HepG2 (cell line): ENCODE measurements at regions not wholly inside any gene's neighbourhood (a gene's known extent, or its start where the extent isn't known, plus 50 kb on each side); places are given as distances from the start of the nearest gene placed in this dataset.

ENCODE experiments used
- ATAC-seq: fragments of 200-7000 bp; cut with Tn5 transposase; 3 replicates; pipeline ENCODE4 v1.9.1; 2020; ENCODE audit warnings: mild to moderate bottlenecking, moderate library complexity
- BruUV-seq: library from RNA; stranded (reverse); fragments of 400-500 nt; replicated peaks from 2 replicates; lab custom pipeline; 2021; lab: Mats Ljungman, UMichigan
- CTCF ChIA-PET: fragments of 300-600 bp; formaldehyde crosslinking; extraction: SDS; loops from one replicate; lab custom pipeline; 2021; ENCODE audit warnings: low total read pairs, inconsistent platforms, low intra/inter-chr PET ratio; lab: Yijun Ruan, JAX
- POLR2A ChIA-PET: fragments of 350-600 bp; sonication (Branson Sonifier 250); formaldehyde crosslinking; loops from one replicate; lab custom pipeline; 2020; ENCODE audit warnings: antibody characterized with exemption, inconsistent platforms; lab: Yijun Ruan, JAX
- DNase-seq: peaks from one replicate; pipeline ENCODE4 v3.0.0-alpha.2; 2015; ENCODE audit warnings: low spot score
- FAIRE-seq: peaks from 3 replicates; lab custom pipeline; 2011; peaks lifted over from hg19 to GRCh38; lab: Jason Lieb, UNC
- H2AFZ ChIP-seq: one replicate; pipeline ENCODE4 v1.6.1; 2011; ENCODE audit warnings: low read length, inconsistent platforms
- H3K27ac ChIP-seq: fragments of 300-600 bp; 3 replicates; pipeline ENCODE4 v1.8.0; 2011; ENCODE audit warnings: mixed run types, mild to moderate bottlenecking, mixed read lengths, low read length, inconsistent platforms; ENCODE audit not compliant: insufficient read depth; ENCODE audit errors: extremely low read length
- H3K27me3 ChIP-seq, 2 experiments: fragments of 200-600 bp in 1 of 2; 2 replicates in 1 of 2; 3 replicates in 1 of 2; pipeline versions ENCODE4 v1.6.0 to v1.8.0; 2011; ENCODE audit warnings: low read length in 2 of 2, mild to moderate bottlenecking in 2 of 2, moderate library complexity in 2 of 2, inconsistent platforms in 1 of 2; ENCODE audit not compliant: insufficient read depth in 2 of 2, control insufficient read depth in 1 of 2
- H3K36me3 ChIP-seq, 2 experiments: fragments of 200-600 bp in 1 of 2; replicated peaks in 1 of 2; 2 replicates in 1 of 2; 3 replicates in 1 of 2; pipeline versions ENCODE4 v1.5.1 to v1.8.0; 2011; ENCODE audit warnings: low read length in 2 of 2, inconsistent platforms in 1 of 2; ENCODE audit not compliant: insufficient read depth in 2 of 2, control insufficient read depth in 1 of 2
- H3K4me1 ChIP-seq: 2 replicates; pipeline ENCODE4 v1.5.1; 2012; ENCODE audit warnings: low read length, inconsistent platforms; ENCODE audit not compliant: insufficient read depth
- H3K4me2 ChIP-seq: 2 replicates; pipeline ENCODE4 v1.6.0; 2011; ENCODE audit warnings: low read depth, low read length, inconsistent platforms
- H3K4me3 ChIP-seq, 3 experiments: fragments of 200-600 bp in 1 of 3; sonication (generic), shearing (Covaris generic) in 1 of 3; replicated peaks in 1 of 3; 2 replicates each; pipeline ENCODE4 v1.5.1; 2011 to 2016; ENCODE audit warnings: low read length in 3 of 3, inconsistent platforms in 2 of 3, low read depth in 2 of 3, mild to moderate bottlenecking in 2 of 3, control low read depth in 1 of 3, mixed read lengths in 1 of 3; ENCODE audit not compliant: insufficient read depth in 1 of 3
- H3K79me2 ChIP-seq: one replicate; pipeline ENCODE4 v1.6.1; 2011; ENCODE audit warnings: low read length, inconsistent platforms; ENCODE audit not compliant: insufficient read depth
- H3K9ac ChIP-seq: 2 replicates; pipeline ENCODE4 v1.6.0; 2011; ENCODE audit warnings: mild to moderate bottlenecking, low read depth, low read length, inconsistent platforms; ENCODE audit not compliant: insufficient read depth
- H3K9me3 ChIP-seq: 2 replicates; pipeline ENCODE4 v1.5.1; 2012; ENCODE audit warnings: mild to moderate bottlenecking, low read length
- H4K20me1 ChIP-seq: 2 replicates; pipeline ENCODE4 v1.6.0; 2011; ENCODE audit warnings: inconsistent platforms, mild to moderate bottlenecking, low read length, moderate library complexity; ENCODE audit not compliant: insufficient read depth
- ATF7 ChIP-seq, 2 experiments: fragments of 450-650 bp in 1 of 2; sonication (generic) in 1 of 2; formaldehyde crosslinking in 1 of 2; IDR thresholded peaks; 2 replicates each; pipeline versions ENCODE4 v1.4.0 to v1.6.1; 2016 to 2020; ENCODE audit warnings: antibody characterized with exemption in 1 of 2, mild to moderate bottlenecking in 1 of 2, missing genetic modification reagents in 1 of 2
- CREB1 ChIP-seq, 2 experiments: fragments of 450-650 bp in 1 of 2; IDR thresholded peaks; 2 replicates each; pipeline ENCODE4 v1.6.1; 2016 to 2017; ENCODE audit warnings: control low read depth in 1 of 2, mild to moderate bottlenecking in 1 of 2, missing compliant biosample characterization in 1 of 2, missing genetic modification characterization in 1 of 2
- FLYWCH1 ChIP-seq: sonication (generic); formaldehyde crosslinking; IDR thresholded peaks from 2 replicates; pipeline ENCODE4 v1.8.1; 2023; ENCODE audit warnings: mild to moderate bottlenecking, missing genetic modification reagents
- HNRNPL ChIP-seq: fragments of 200-400 bp; formaldehyde crosslinking; IDR thresholded peaks from 2 replicates; pipeline ENCODE4 v1.6.1; 2017; ENCODE audit warnings: mild to moderate bottlenecking, low read depth, low read length
- LCORL ChIP-seq, 2 experiments: fragments of 450-650 bp in 1 of 2; sonication (generic) in 1 of 2; formaldehyde crosslinking in 1 of 2; IDR thresholded peaks; 2 replicates each; pipeline versions ENCODE4 v1.5.0 to v1.6.1; 2017 to 2020; ENCODE audit warnings: antibody characterized with exemption in 1 of 2, missing genetic modification reagents in 1 of 2
- MAFF ChIP-seq: IDR thresholded peaks from 2 replicates; pipeline ENCODE4 v1.6.1; 2011; ENCODE audit warnings: low read depth, low read length, improper control_type of control experiment
- NR2C2 ChIP-seq: sonication (generic); formaldehyde crosslinking; IDR thresholded peaks from 2 replicates; pipeline ENCODE4 v1.4.0; 2020; ENCODE audit warnings: missing genetic modification reagents, mild to moderate bottlenecking, moderate library complexity, borderline replicate concordance
- RCOR2 ChIP-seq: IDR thresholded peaks from 2 replicates; pipeline ENCODE4 v1.6.1; 2016; ENCODE audit warnings: missing biosample characterization, missing genetic modification reagents
- ZNF30 ChIP-seq: sonication (generic); formaldehyde crosslinking; IDR thresholded peaks from 2 replicates; pipeline ENCODE4 v1.5.0; 2020; ENCODE audit warnings: mild to moderate bottlenecking, missing genetic modification reagents
- WGBS: methylation state at CpG from one replicate; pipeline ENCODE4 v1.1.6; 2017; ENCODE audit warnings: low lambda C conversion rate; 5-methylcytosine and 5-hydroxymethylcytosine counted together
- in situ Hi-C: cut with HindIII; loops from 2 replicates; pipeline ENCODE4 v1.10.0; 2017; ENCODE audit warnings: low pct_unique_long_range_greater_than_20kb; ENCODE audit not compliant: extremely low pct_ligation_motif_present
- intact Hi-C: fragments of 100-400 bp; cut with micrococcal nuclease; formaldehyde crosslinking; loops from one replicate; pipeline ENCODE4 v1.10.0; 2022; ENCODE audit not compliant: unreplicated experiment
- TF ChIP-seq, protein P1 (sequence below): sonication (generic); formaldehyde crosslinking; IDR thresholded peaks from 2 replicates; pipeline ENCODE4 v1.4.0; 2020; ENCODE audit warnings: missing genetic modification reagents, borderline replicate concordance
- TF ChIP-seq, protein P2 (sequence below): sonication (generic); formaldehyde crosslinking; IDR thresholded peaks from 2 replicates; pipeline ENCODE4 v1.5.0; 2020; ENCODE audit warnings: missing genetic modification reagents, mild to moderate bottlenecking, borderline replicate concordance
- TF ChIP-seq, protein P3 (sequence below): sonication (generic); formaldehyde crosslinking; IDR thresholded peaks from 2 replicates; pipeline ENCODE4 v1.5.0; 2020; ENCODE audit warnings: mild to moderate bottlenecking, missing genetic modification reagents, moderate library complexity

DNA sequence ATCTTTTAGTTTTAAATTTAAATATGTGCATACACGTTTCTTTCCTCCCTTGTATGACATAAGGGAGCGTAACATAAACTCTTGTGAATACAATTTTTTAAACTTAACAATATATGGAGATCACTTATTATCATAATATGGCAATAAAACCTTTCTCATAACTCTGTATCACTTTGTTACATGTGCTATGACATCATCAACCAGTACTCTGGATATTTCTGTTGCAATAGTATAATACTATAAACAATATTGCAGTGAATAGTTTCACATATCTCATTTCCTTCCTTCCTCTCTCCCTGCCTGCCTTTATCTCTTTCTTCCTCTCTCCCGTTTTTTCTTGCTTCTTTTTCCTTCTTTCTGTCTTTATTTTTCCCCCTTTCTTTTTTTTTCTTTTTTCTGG is 1278.0 kb upstream of the CNTN5 start:
- 43% methylated on average over 3 of the region's 3 CpGs for WGBS
- ATAC-seq: no peak
- no peaks in the 10 kb centered on the region for H4K20me1 ChIP-seq
- POLR2A ChIA-PET: no interaction called here
- in situ Hi-C loops: no loop called here
- no peak overlapping the region for H3K9ac ChIP-seq
- BruUV-seq: no TSS peak
- H3K36me3 ChIP-seq: no peaks in the 10 kb centered on the region
- intact Hi-C loops: no loop called here
- H3K27ac ChIP-seq: no peak overlapping the region
- TF ChIP-seq, protein P1, sequence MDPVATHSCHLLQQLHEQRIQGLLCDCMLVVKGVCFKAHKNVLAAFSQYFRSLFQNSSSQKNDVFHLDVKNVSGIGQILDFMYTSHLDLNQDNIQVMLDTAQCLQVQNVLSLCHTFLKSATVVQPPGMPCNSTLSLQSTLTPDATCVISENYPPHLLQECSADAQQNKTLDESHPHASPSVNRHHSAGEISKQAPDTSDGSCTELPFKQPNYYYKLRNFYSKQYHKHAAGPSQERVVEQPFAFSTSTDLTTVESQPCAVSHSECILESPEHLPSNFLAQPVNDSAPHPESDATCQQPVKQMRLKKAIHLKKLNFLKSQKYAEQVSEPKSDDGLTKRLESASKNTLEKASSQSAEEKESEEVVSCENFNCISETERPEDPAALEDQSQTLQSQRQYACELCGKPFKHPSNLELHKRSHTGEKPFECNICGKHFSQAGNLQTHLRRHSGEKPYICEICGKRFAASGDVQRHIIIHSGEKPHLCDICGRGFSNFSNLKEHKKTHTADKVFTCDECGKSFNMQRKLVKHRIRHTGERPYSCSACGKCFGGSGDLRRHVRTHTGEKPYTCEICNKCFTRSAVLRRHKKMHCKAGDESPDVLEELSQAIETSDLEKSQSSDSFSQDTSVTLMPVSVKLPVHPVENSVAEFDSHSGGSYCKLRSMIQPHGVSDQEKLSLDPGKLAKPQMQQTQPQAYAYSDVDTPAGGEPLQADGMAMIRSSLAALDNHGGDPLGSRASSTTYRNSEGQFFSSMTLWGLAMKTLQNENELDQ: no peak
- TF ChIP-seq ATF7 (IDR thresholded peaks at IDR 0.05) (peak; percentile 77), ATF7 (CRISPR knock-in tag; IDR thresholded peaks at IDR 0.05) (no peak), CREB1 (IDR thresholded peaks at IDR 0.05) (peak; percentile 50), CREB1 (CRISPR knock-in tag; IDR thresholded peaks at IDR 0.05) (no peak)
- no peak for FAIRE-seq
- peaks cover 46% of the 10 kb centered on the region for H3K9me3 ChIP-seq
- H3K4me1 ChIP-seq: peaks cover 15% of the 10 kb centered on the region; the same call in 1 of the 2 replicates
- H3K79me2 ChIP-seq: no peaks in the 10 kb centered on the region
- CTCF ChIA-PET: no interaction called here
- DNase-seq: no peak
- H2AFZ ChIP-seq: no peak overlapping the region
- H3K4me3 ChIP-seq: no peak overlapping the region
- no peaks in the 10 kb centered on the region for H3K27me3 ChIP-seq
- no peak overlapping the region for H3K4me2 ChIP-seq

DNA sequence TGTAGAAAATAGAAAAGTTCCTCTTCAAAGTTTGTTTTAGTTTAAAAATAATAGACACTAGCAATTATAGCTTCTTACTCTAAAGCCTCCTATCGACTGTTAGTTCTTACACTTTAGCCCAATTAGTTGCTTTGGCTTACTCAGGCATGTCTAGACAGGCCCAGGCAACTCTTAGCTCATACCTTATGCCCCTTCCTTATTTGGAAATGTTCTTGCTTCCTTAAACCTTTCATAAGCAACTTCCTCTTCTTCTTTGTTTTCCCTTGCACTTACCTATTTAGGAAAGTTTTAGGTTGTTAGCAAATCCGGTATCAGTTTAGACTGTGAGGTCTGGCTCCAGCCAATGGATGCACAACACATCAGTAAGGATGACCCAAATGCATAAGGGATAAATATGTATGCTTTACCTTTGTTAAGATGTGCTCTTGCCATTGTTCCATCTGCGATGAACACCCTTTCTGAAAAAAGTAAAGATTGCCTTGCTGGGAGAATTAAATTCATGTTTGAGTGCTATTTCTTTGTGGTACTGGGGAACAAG is 1277.5 kb upstream of the CNTN5 start:
- H3K9me3 ChIP-seq: peaks cover 43% of the 10 kb centered on the region
- CTCF ChIA-PET: no interaction called here
- ATAC-seq: no peak
- no TSS peak for BruUV-seq
- in situ Hi-C loops: no loop called here
- H2AFZ ChIP-seq: no peak overlapping the region
- no peak overlapping the region for H3K4me2 ChIP-seq
- peaks cover 15% of the 10 kb centered on the region; the same call in 1 of the 2 replicates for H3K4me1 ChIP-seq
- H3K27me3 ChIP-seq: no peaks in the 10 kb centered on the region
- POLR2A ChIA-PET: no interaction called here
- WGBS: 79% methylated on average over 3 of the region's 3 CpGs
- no peak for FAIRE-seq
- no peaks in the 10 kb centered on the region for H3K79me2 ChIP-seq
- H4K20me1 ChIP-seq: no peaks in the 10 kb centered on the region
- H3K36me3 ChIP-seq: no peaks in the 10 kb centered on the region
- no peak overlapping the region for H3K27ac ChIP-seq
- no peak overlapping the region for H3K9ac ChIP-seq
- H3K4me3 ChIP-seq: no peak overlapping the region
- DNase-seq: no peak
- intact Hi-C loops: no loop called here
- no peak for TF ChIP-seq LCORL (IDR thresholded peaks at IDR 0.05)
- no peak for TF ChIP-seq LCORL (CRISPR knock-in tag; IDR thresholded peaks at IDR 0.05)
- TF ChIP-seq NR2C2 (CRISPR knock-in tag): no peak
- no peak for TF ChIP-seq RCOR2 (CRISPR knock-in tag)
- TF ChIP-seq, protein P2, sequence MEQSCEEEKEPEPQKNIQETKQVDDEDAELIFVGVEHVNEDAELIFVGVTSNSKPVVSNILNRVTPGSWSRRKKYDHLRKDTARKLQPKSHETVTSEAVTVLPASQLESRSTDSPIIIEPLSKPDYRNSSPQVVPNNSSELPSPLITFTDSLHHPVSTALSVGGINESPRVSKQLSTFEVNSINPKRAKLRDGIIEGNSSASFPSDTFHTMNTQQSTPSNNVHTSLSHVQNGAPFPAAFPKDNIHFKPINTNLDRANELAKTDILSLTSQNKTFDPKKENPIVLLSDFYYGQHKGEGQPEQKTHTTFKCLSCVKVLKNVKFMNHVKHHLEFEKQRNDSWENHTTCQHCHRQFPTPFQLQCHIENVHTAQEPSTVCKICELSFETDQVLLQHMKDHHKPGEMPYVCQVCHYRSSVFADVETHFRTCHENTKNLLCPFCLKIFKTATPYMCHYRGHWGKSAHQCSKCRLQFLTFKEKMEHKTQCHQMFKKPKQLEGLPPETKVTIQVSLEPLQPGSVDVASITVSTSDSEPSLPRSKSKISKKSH (CRISPR knock-in tag): no peak
- no peak for TF ChIP-seq HNRNPL
- TF ChIP-seq, protein P3, sequence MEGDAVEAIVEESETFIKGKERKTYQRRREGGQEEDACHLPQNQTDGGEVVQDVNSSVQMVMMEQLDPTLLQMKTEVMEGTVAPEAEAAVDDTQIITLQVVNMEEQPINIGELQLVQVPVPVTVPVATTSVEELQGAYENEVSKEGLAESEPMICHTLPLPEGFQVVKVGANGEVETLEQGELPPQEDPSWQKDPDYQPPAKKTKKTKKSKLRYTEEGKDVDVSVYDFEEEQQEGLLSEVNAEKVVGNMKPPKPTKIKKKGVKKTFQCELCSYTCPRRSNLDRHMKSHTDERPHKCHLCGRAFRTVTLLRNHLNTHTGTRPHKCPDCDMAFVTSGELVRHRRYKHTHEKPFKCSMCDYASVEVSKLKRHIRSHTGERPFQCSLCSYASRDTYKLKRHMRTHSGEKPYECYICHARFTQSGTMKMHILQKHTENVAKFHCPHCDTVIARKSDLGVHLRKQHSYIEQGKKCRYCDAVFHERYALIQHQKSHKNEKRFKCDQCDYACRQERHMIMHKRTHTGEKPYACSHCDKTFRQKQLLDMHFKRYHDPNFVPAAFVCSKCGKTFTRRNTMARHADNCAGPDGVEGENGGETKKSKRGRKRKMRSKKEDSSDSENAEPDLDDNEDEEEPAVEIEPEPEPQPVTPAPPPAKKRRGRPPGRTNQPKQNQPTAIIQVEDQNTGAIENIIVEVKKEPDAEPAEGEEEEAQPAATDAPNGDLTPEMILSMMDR: no peak
- TF ChIP-seq MAFF: no peak
- no peak for TF ChIP-seq ZNF30
- no peak for TF ChIP-seq FLYWCH1
